BLaER1 treated with 17β-estradiol and CSF1 and Interleukin-3, amounts not matched to agents 10 nM and 100 nM (cell line): ENCODE measurements at regions not wholly inside any gene's neighbourhood (a gene's known extent, or its start where the extent isn't known, plus 50 kb on each side); places are given as distances from the start of the nearest gene placed in this dataset.
"Not testable (repeated sequence)": the region's sequence is repeated elsewhere in the genome, so short reads cannot be mapped to it uniquely, and the experiment has no call there.

Source experiments
- H3K27ac ChIP-seq, 11 experiments: shearing (Covaris generic); formaldehyde crosslinking; 2 replicates each; pipeline ENCODE4 v1.8.1; 2022
- H3K27me3 ChIP-seq, 11 experiments: shearing (Covaris generic); formaldehyde crosslinking; 2 replicates each; pipeline ENCODE4 v1.8.1; 2022
- H3K36me3 ChIP-seq, 11 experiments: shearing (Covaris generic); formaldehyde crosslinking; 2 replicates each; pipeline ENCODE4 v1.8.1; 2022
- H3K4me1 ChIP-seq, 10 experiments: shearing (Covaris generic); formaldehyde crosslinking; 2 replicates each; pipeline ENCODE4 v1.8.1; 2022
- H3K4me2 ChIP-seq, 11 experiments: shearing (Covaris generic); formaldehyde crosslinking; 2 replicates each; pipeline ENCODE4 v1.8.1; 2022
- H3K4me3 ChIP-seq, 10 experiments: shearing (Covaris generic); formaldehyde crosslinking; 2 replicates each; pipeline ENCODE4 v1.8.1; 2022
- H3K9ac ChIP-seq, 11 experiments: shearing (Covaris generic); formaldehyde crosslinking; 2 replicates each; pipeline ENCODE4 v1.8.1; 2022
- H3K9me3 ChIP-seq, 11 experiments: shearing (Covaris generic); formaldehyde crosslinking; replicated peaks in 1 of 11; 2 replicates each; pipeline ENCODE4 v1.8.1; 2022
- H4K20me1 ChIP-seq, 11 experiments: shearing (Covaris generic); formaldehyde crosslinking; 2 replicates each; pipeline ENCODE4 v1.8.1; 2022
- Cebpa-rat ChIP-seq, 11 experiments: shearing (Covaris generic); IDR thresholded peaks; 2 replicates each; pipeline ENCODE4 v1.8.1; 2022

- Histone ChIP-seq H3K9me3 (no peaks in the 10 kb centered on the region), H3K4me1 (peaks cover 0 to 26% (median 0%) of the 10 kb centered on the region in 10 experiments; a peak in 6 of 20 replicates), H3K4me3 (no peak overlapping the region), H3K36me3 (no peaks in the 10 kb centered on the region), H4K20me1 (no peaks in the 10 kb centered on the region), H3K27me3 (no peaks in the 10 kb centered on the region), H3K27ac (no peak overlapping the region), H3K9ac (no peak overlapping the region), H3K4me2 (no peak overlapping the region)
- no peak for TF ChIP-seq Cebpa-rat (IDR thresholded peaks at IDR 0.05)
Measured at GRCh38 chr3:84601303-84601702, 357.5 kb upstream of the CADM2 start.

GRCh38 chr3:84621823-84622222 is 337.0 kb upstream of the CADM2 start:
- Histone ChIP-seq H3K9me3 (peaks cover 15 to 26% (median 23%) of the 10 kb centered on the region in 11 experiments), H3K4me2 (no peak overlapping the region)

GRCh38 chr3:84634668-84635067 is 324.1 kb upstream of the CADM2 start:
- no peak for TF ChIP-seq Cebpa-rat (IDR thresholded peaks at IDR 0.05)
- H3K9ac ChIP-seq: no peak overlapping the region
- no peak overlapping the region for H3K4me2 ChIP-seq
- H3K36me3 ChIP-seq: no peaks in the 10 kb centered on the region
- 0 out of 22 replicates have a peak, but pooled peaks cover 0 to 6% (median 0%) of the 10 kb centered on the region in 11 experiments for H3K9me3 ChIP-seq
- no peaks in the 10 kb centered on the region for H3K4me1 ChIP-seq
- H3K27me3 ChIP-seq: no peaks in the 10 kb centered on the region
- no peak overlapping the region for H3K27ac ChIP-seq
- H3K4me3 ChIP-seq: no peak overlapping the region
- H4K20me1 ChIP-seq: no peaks in the 10 kb centered on the region

More at GRCh38 chr3:84621823-84622222, 337.0 kb upstream of the CADM2 start:
- no peaks in the 10 kb centered on the region for H4K20me1 ChIP-seq
- no peak overlapping the region for H3K27ac ChIP-seq
- no peaks in the 10 kb centered on the region; a peak in 1 of 22 replicates for H3K36me3 ChIP-seq
- no peak for TF ChIP-seq Cebpa-rat (IDR thresholded peaks at IDR 0.05)
- no peaks in the 10 kb centered on the region for H3K4me1 ChIP-seq
- H3K9ac ChIP-seq: no peak overlapping the region
- no peaks in the 10 kb centered on the region for H3K27me3 ChIP-seq
- H3K4me3 ChIP-seq: no peak overlapping the region

GRCh38 chr3:84637272-84637671 is 321.5 kb upstream of the CADM2 start:
- H4K20me1 ChIP-seq: no peaks in the 10 kb centered on the region
- no peak overlapping the region for H3K4me3 ChIP-seq
- no peak overlapping the region for H3K27ac ChIP-seq
- no peaks in the 10 kb centered on the region for H3K4me1 ChIP-seq
- no peak for TF ChIP-seq Cebpa-rat (IDR thresholded peaks at IDR 0.05)
- no peaks in the 10 kb centered on the region for H3K27me3 ChIP-seq
- no peak overlapping the region for H3K4me2 ChIP-seq
- no peaks in the 10 kb centered on the region for H3K36me3 ChIP-seq
- peaks cover 0 to 11% (median 0%) of the 10 kb centered on the region in 11 experiments; a peak in 3 of 22 replicates for H3K9me3 ChIP-seq
- H3K9ac ChIP-seq: no peak overlapping the region

GRCh38 chr3:84666468-84666867 is 292.3 kb upstream of the CADM2 start:
- H3K4me2 ChIP-seq: no peak overlapping the region
- no peaks in the 10 kb centered on the region for H3K4me1 ChIP-seq
- no peaks in the 10 kb centered on the region for H3K27me3 ChIP-seq
- H4K20me1 ChIP-seq: no peaks in the 10 kb centered on the region
- H3K9me3 ChIP-seq: no peaks in the 10 kb centered on the region
- H3K36me3 ChIP-seq: no peaks in the 10 kb centered on the region
- TF ChIP-seq Cebpa-rat (IDR thresholded peaks at IDR 0.05): no peak
- no peak overlapping the region for H3K4me3 ChIP-seq
- no peak overlapping the region for H3K9ac ChIP-seq
- H3K27ac ChIP-seq: no peak overlapping the region

GRCh38 chr3:84679211-84679610 is 279.6 kb upstream of the CADM2 start:
- H3K4me2 ChIP-seq: no peak overlapping the region
- H3K9ac ChIP-seq: no peak overlapping the region
- H3K36me3 ChIP-seq: no peaks in the 10 kb centered on the region
- no peaks in the 10 kb centered on the region; a peak in 2 of 22 replicates for H3K9me3 ChIP-seq
- no peak overlapping the region for H3K27ac ChIP-seq
- H3K4me1 ChIP-seq: no peaks in the 10 kb centered on the region
- H3K27me3 ChIP-seq: no peaks in the 10 kb centered on the region
- no peak for TF ChIP-seq Cebpa-rat (IDR thresholded peaks at IDR 0.05)
- H4K20me1 ChIP-seq: no peaks in the 10 kb centered on the region
- H3K4me3 ChIP-seq: no peak overlapping the region

GRCh38 chr3:84680700-84681099 is 278.1 kb upstream of the CADM2 start:
- H4K20me1 ChIP-seq: no peaks in the 10 kb centered on the region
- peaks cover 0 to 4% (median 0%) of the 10 kb centered on the region in 10 experiments; a peak in 1 of 20 replicates for H3K4me1 ChIP-seq
- H3K4me3 ChIP-seq: no peak overlapping the region
- no peak overlapping the region for H3K9ac ChIP-seq
- no peaks in the 10 kb centered on the region for H3K36me3 ChIP-seq
- peaks cover 0 to 3% (median 0%) of the 10 kb centered on the region in 11 experiments; a peak in 2 of 22 replicates for H3K9me3 ChIP-seq
- no peak overlapping the region for H3K27ac ChIP-seq
- H3K4me2 ChIP-seq: no peak overlapping the region
- TF ChIP-seq Cebpa-rat (IDR thresholded peaks at IDR 0.05): no peak
- no peaks in the 10 kb centered on the region for H3K27me3 ChIP-seq

GRCh38 chr3:84683493-84683892 is 275.3 kb upstream of the CADM2 start:
- Histone ChIP-seq H4K20me1 (no peaks in the 10 kb centered on the region), H3K9ac (no peak overlapping the region), H3K4me1 (peaks cover 0 to 5% (median 0%) of the 10 kb centered on the region in 10 experiments; a peak in 1 of 20 replicates), H3K27ac (no peak overlapping the region), H3K36me3 (no peaks in the 10 kb centered on the region), H3K4me2 (no peak overlapping the region), H3K9me3 (peaks cover 0 to 5% (median 0%) of the 10 kb centered on the region in 11 experiments; a peak in 1 of 22 replicates), H3K4me3 (no peak overlapping the region), H3K27me3 (no peaks in the 10 kb centered on the region)
- no peak for TF ChIP-seq Cebpa-rat (IDR thresholded peaks at IDR 0.05)

GRCh38 chr3:84685467-84685866 is 273.3 kb upstream of the CADM2 start:
- Histone ChIP-seq H3K9ac (no peak overlapping the region), H3K36me3 (no peaks in the 10 kb centered on the region), H3K4me2 (no peak overlapping the region), H4K20me1 (no peaks in the 10 kb centered on the region), H3K27me3 (no peaks in the 10 kb centered on the region), H3K9me3 (peaks cover 0 to 5% (median 0%) of the 10 kb centered on the region in 11 experiments; a peak in 1 of 22 replicates), H3K4me3 (no peak overlapping the region), H3K4me1 (peaks cover 0 to 5% (median 0%) of the 10 kb centered on the region in 10 experiments; a peak in 1 of 20 replicates), H3K27ac (no peak overlapping the region)
- TF ChIP-seq Cebpa-rat (IDR thresholded peaks at IDR 0.05): peak in 2 of 11 experiments; percentile 70 to 81; a peak in 5 of 22 replicates

- no peak for TF ChIP-seq Cebpa-rat (IDR thresholded peaks at IDR 0.05)
- H3K27ac ChIP-seq: no peak overlapping the region; a peak in 1 of 22 replicates
- H3K9ac ChIP-seq: no peak overlapping the region
- H3K4me1 ChIP-seq: peaks cover 0 to 9% (median 7%) of the 10 kb centered on the region in 10 experiments; a peak in 14 of 20 replicates
- H3K27me3 ChIP-seq: no peaks in the 10 kb centered on the region
- no peaks in the 10 kb centered on the region for H3K36me3 ChIP-seq
- peak overlapping the region in 8 of 11 experiments; percentile 11 to 69 (median 32); a peak in 12 of 22 replicates for H3K4me2 ChIP-seq
- no peak overlapping the region for H3K4me3 ChIP-seq
- H3K9me3 ChIP-seq: no peaks in the 10 kb centered on the region
- no peaks in the 10 kb centered on the region for H4K20me1 ChIP-seq
Measured at GRCh38 chr3:84692261-84692660, 266.5 kb upstream of the CADM2 start.

GRCh38 chr3:84710288-84710687 is 248.5 kb upstream of the CADM2 start:
- H3K4me1 ChIP-seq: peaks cover 5 to 30% (median 11%) of the 10 kb centered on the region in 10 experiments; a peak in 17 of 20 replicates
- peak overlapping the region in 2 of 10 experiments; percentile 3 to 10; a peak in 2 of 20 replicates for H3K4me3 ChIP-seq
- H4K20me1 ChIP-seq, H3K9ac ChIP-seq, H3K36me3 ChIP-seq, H3K27me3 ChIP-seq: not testable (repeated sequence)
- peak overlapping the region in 10 of 11 experiments; percentile 34 to 68 (median 56); a peak in 17 of 22 replicates for H3K27ac ChIP-seq
- H3K4me2 ChIP-seq: peak overlapping the region; percentile 7 to 72 (median 49); a peak in 16 of 22 replicates
- H3K9me3 ChIP-seq: peaks cover 15 to 81% (median 69%) of the 10 kb centered on the region in 11 experiments
